CD4-positive, alpha-beta T cell (primary cell): ENCODE measurements at regions not wholly inside any gene's neighbourhood (a gene's known extent, or its start where the extent isn't known, plus 50 kb on each side); places are given as distances from the start of the nearest gene placed in this dataset.

ENCODE experiments used
- ATAC-seq: fragments of 200-7000 bp; cut with Tn5 transposase; one replicate; pipeline ENCODE4 v1.10.0; 2022; ENCODE audit warnings: mild to moderate bottlenecking; ENCODE audit not compliant: poor library complexity
- CTCF ChIA-PET: fragments of 350-600 bp; sonication (Branson Sonifier 250); formaldehyde crosslinking; loops from one replicate; lab custom pipeline; 2021; ENCODE audit warnings: antibody characterized with exemption, inconsistent platforms; lab: Charles Lee
- POLR2A ChIA-PET: fragments of 350-600 bp; sonication (Branson Sonifier 250); formaldehyde crosslinking; loops from one replicate; lab custom pipeline; 2021; ENCODE audit warnings: antibody characterized with exemption, inconsistent platforms; lab: Charles Lee
- DNase-seq, 14 experiments: peaks; one replicate each; pipeline ENCODE4 v3.0.0-alpha.2; 2013 to 2020; ENCODE audit warnings: mixed read lengths in 2 of 14
- H3K27ac ChIP-seq, 2 donors: one replicate each; pipeline versions ENCODE4 v1.5.1 to v1.7.0; 2013; ENCODE audit warnings: low read length in 2 of 2, low read depth in 1 of 2, mild to moderate bottlenecking in 1 of 2
- H3K27me3 ChIP-seq, 2 experiments: 1 replicate in 1 of 2; 2 replicates in 1 of 2; pipeline versions ENCODE4 v1.6.1 to v1.7.0; 2013; ENCODE audit warnings: low read length in 2 of 2, control low read depth in 1 of 2, mild to moderate bottlenecking in 1 of 2, moderate library complexity in 1 of 2; ENCODE audit not compliant: insufficient read depth in 2 of 2, control insufficient read depth in 1 of 2
- H3K36me3 ChIP-seq: one replicate; pipeline ENCODE4 v1.6.1; 2013; ENCODE audit warnings: low read length, control low read depth; ENCODE audit not compliant: insufficient read depth
- H3K4me1 ChIP-seq: one replicate; pipeline ENCODE4 v1.6.1; 2013; ENCODE audit warnings: low read length, control low read depth; ENCODE audit not compliant: insufficient read depth
- H3K4me3 ChIP-seq: one replicate; pipeline ENCODE4 v1.5.1; 2013; ENCODE audit warnings: mild to moderate bottlenecking, low read length, moderate library complexity
- H3K9me3 ChIP-seq, 2 experiments: 1 replicate in 1 of 2; 2 replicates in 1 of 2; pipeline versions ENCODE4 v1.6.1 to v1.7.0; 2013; ENCODE audit warnings: low read length in 2 of 2, mild to moderate bottlenecking in 2 of 2, control low read depth in 1 of 2, moderate library complexity in 1 of 2; ENCODE audit not compliant: control insufficient read depth in 1 of 2, insufficient read depth in 1 of 2
- H3K27ac Mint-ChIP-seq: one replicate; pipeline ENCODE4 v1.8.0; 2020; ENCODE audit warnings: mixed read lengths
- H3K27me3 Mint-ChIP-seq: one replicate; pipeline ENCODE4 v1.8.0; 2021; ENCODE audit warnings: mixed read lengths
- H3K36me3 Mint-ChIP-seq: one replicate; pipeline ENCODE4 v1.8.0; 2021; ENCODE audit warnings: low read depth, mixed read lengths
- H3K4me1 Mint-ChIP-seq: one replicate; pipeline ENCODE4 v1.8.0; 2021; ENCODE audit warnings: low read depth, mixed read lengths
- H3K4me3 Mint-ChIP-seq: one replicate; pipeline ENCODE4 v1.8.0; 2020; ENCODE audit warnings: mild to moderate bottlenecking, mixed read lengths
- H3K9me3 Mint-ChIP-seq: one replicate; pipeline ENCODE4 v1.8.0; 2020; ENCODE audit warnings: mixed read lengths
- CTCF ChIP-seq: fragments of 200-600 bp; IDR thresholded peaks from one replicate; pipeline ENCODE4 v1.8.0; 2022; ENCODE audit warnings: antibody characterized with exemption, mild to moderate bottlenecking
- intact Hi-C, 2 experiments: fragments of 100-400 bp; cut with DNase I in 1 of 2; cut with micrococcal nuclease in 1 of 2; formaldehyde crosslinking; loops; one replicate each; pipeline versions ENCODE4 v1.15.1 to v1.9.0; 2023 to 2025; cut with DNase I, micrococcal nuclease

GRCh38 chr16:72244853-72245252 is 72.9 kb upstream of the PMFBP1 start:
- Mint-ChIP-seq H3K36me3 (no peaks in the 10 kb centered on the region), H3K9me3 (no peaks in the 10 kb centered on the region), H3K27me3 (no peaks in the 10 kb centered on the region), H3K27ac (no peak overlapping the region), H3K4me1 (peaks cover 9% of the 10 kb centered on the region), H3K4me3 (no peak overlapping the region)
- H3K36me3 ChIP-seq: no peaks in the 10 kb centered on the region
- ChIA-PET POLR2A (no interaction called here), CTCF (no interaction called here)
- H3K4me1 ChIP-seq: no peaks in the 10 kb centered on the region
- no peaks in the 10 kb centered on the region for H3K27me3 ChIP-seq
- TF ChIP-seq CTCF: no peak
- DNase-seq: no peak
- no peak for ATAC-seq
- H3K9me3 ChIP-seq: no peaks in the 10 kb centered on the region
- H3K4me3 ChIP-seq: no peak overlapping the region
- no peak overlapping the region for H3K27ac ChIP-seq
- intact Hi-C loops: no loop called here

DNA sequence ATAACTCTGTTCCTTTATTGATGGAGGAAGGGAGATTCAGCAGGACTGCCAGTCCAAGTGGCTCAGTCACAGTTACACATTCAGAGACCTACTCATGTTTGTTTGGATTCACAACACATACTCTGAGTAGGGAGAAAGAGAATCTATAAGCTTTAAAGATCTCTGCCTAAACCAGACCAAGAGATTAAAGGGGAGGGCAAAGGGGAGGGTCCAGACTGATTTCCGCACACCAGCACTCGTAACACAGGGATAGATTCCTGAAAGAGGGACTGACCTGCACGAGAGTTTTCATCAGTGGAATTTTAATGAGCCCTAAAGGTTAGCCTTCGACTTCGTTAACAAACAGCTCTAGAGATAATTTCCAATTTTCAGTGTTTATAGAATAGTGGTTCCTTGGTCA is 71.7 kb upstream of the PMFBP1 start:
- Mint-ChIP-seq H3K4me1 (peaks cover 9% of the 10 kb centered on the region), H3K36me3 (no peaks in the 10 kb centered on the region), H3K27ac (no peak overlapping the region), H3K4me3 (no peak overlapping the region), H3K9me3 (no peaks in the 10 kb centered on the region), H3K27me3 (no peaks in the 10 kb centered on the region)
- ChIA-PET POLR2A (no interaction called here), CTCF (no interaction called here)
- ATAC-seq (no peak), DNase-seq (no peak)
- Histone ChIP-seq H3K4me1 (no peaks in the 10 kb centered on the region), H3K36me3 (no peaks in the 10 kb centered on the region), H3K9me3 (no peaks in the 10 kb centered on the region), H3K27ac (no peak overlapping the region), H3K27me3 (no peaks in the 10 kb centered on the region), H3K4me3 (no peak overlapping the region)
- no peak for TF ChIP-seq CTCF
- intact Hi-C loops: no loop called here

DNA sequence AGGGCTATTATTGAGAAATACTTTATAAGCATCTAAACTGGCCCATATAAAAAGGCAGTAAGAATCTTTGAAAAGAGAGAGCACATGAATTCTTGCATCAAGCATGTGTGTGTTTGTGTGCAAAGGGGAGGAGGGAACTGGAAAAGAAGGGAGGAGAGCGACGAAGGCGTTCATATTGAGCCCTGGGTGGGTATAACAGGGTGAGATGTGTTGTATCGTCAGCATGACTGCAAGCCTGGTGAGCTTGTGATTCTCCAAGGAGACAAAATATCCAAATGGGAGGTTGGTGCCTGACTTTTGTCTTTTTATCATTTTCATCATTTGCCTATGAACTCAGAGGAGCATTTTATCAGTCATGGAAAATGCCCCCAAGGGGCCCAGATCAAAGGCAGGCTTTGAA is 70.8 kb upstream of the PMFBP1 start:
- Histone ChIP-seq H3K27me3 (no peaks in the 10 kb centered on the region), H3K27ac (no peak overlapping the region), H3K9me3 (no peaks in the 10 kb centered on the region), H3K4me3 (no peak overlapping the region), H3K36me3 (no peaks in the 10 kb centered on the region), H3K4me1 (no peaks in the 10 kb centered on the region)
- no peaks in the 10 kb centered on the region for H3K27me3 Mint-ChIP-seq
- DNase-seq (no peak), ATAC-seq (no peak)
- intact Hi-C loops: no loop called here
- no peak overlapping the region for H3K4me3 Mint-ChIP-seq
- no peaks in the 10 kb centered on the region for H3K9me3 Mint-ChIP-seq
- ChIA-PET CTCF (no interaction called here), POLR2A (no interaction called here)
- peaks cover 9% of the 10 kb centered on the region for H3K4me1 Mint-ChIP-seq
- no peak for TF ChIP-seq CTCF
- H3K36me3 Mint-ChIP-seq: no peaks in the 10 kb centered on the region
- no peak overlapping the region for H3K27ac Mint-ChIP-seq
